ENCODE measurements at regions not wholly inside any gene's neighbourhood (a gene's known extent, or its start where the extent isn't known, plus 50 kb on each side); places are given as distances from the start of the nearest gene placed in this dataset.

GRCh38 chr7:133186060-133186459 lies 66.8 kb upstream of the EXOC4 start:
- no peak for DNase-seq
- 100% methylated on average over 1 of the region's 1 CpG for WGBS (ENCODE audit: insufficient coverage)
- POLR2A ChIA-PET, result no interaction called here
- Histone ChIP-seq H3K36me3 (ENCODE audit: control insufficient read depth in 4 of 4, insufficient read depth in 4 of 4, low read length in 3 of 4) (no peaks in the 10 kb centered on the region), H3K27me3 (replicated peaks in 2 of 5; ENCODE audit: control insufficient read depth in 4 of 5, insufficient read depth in 5 of 5, low read length in 4 of 5) (peaks cover 0 to 2% (median 0%) of the 10 kb centered on the region in 5 experiments), H3K4me3 (ENCODE audit: control insufficient read depth in 1 of 7, extremely low read depth in 1 of 7, insufficient read depth in 4 of 7, low read depth in 2 of 7, low read length in 6 of 7) (no peak overlapping the region), H3K27ac (ENCODE audit: insufficient read depth in 1 of 2, low read depth in 1 of 2, low read length in 2 of 2, poor library complexity in 1 of 2, severe bottlenecking in 2 of 2) (no peak overlapping the region), H3K9me3 (ENCODE audit: control extremely low read depth in 1 of 5, control insufficient read depth in 4 of 5, insufficient read depth in 2 of 5, low read depth in 1 of 5, low read length in 4 of 5) (peaks cover 0 to 2% (median 0%) of the 10 kb centered on the region in 5 experiments), H3K4me1 (ENCODE audit: control extremely low read depth in 1 of 4, control insufficient read depth in 4 of 4, insufficient read depth in 4 of 4, low read length in 3 of 4) (no peaks in the 10 kb centered on the region)
- CTCF ChIA-PET, result no interaction called here

GRCh38 chr7:133190172-133190528 lies 62.7 kb upstream of the EXOC4 start:
- H3K27me3 ChIP-seq (replicated peaks in 2 of 5; ENCODE audit: control insufficient read depth in 4 of 5, insufficient read depth in 5 of 5, low read length in 4 of 5), result peaks cover 0 to 2% (median 0%) of the 10 kb centered on the region in 5 experiments
- DNase-seq, result no peak
- no peaks in the 10 kb centered on the region for H3K4me1 ChIP-seq (ENCODE audit: control extremely low read depth in 1 of 4, control insufficient read depth in 4 of 4, insufficient read depth in 4 of 4, low read length in 3 of 4)
- ChIA-PET CTCF (no interaction called here), POLR2A (interaction anchor here (0.6 kb wide), 1 partner anchor 140 kb away, joined by 3 read pairs; no protein-coding TSS in a partner anchor)
- no peaks in the 10 kb centered on the region for H3K36me3 ChIP-seq (ENCODE audit: control insufficient read depth in 4 of 4, insufficient read depth in 4 of 4, low read length in 3 of 4)
- no peak overlapping the region for H3K4me3 ChIP-seq (ENCODE audit: control insufficient read depth in 1 of 7, extremely low read depth in 1 of 7, insufficient read depth in 4 of 7, low read depth in 2 of 7, low read length in 6 of 7)
- 95% methylated on average over 2 of the region's 2 CpGs for WGBS (ENCODE audit: insufficient coverage)
- H3K27ac ChIP-seq (ENCODE audit: insufficient read depth in 1 of 2, low read depth in 1 of 2, low read length in 2 of 2, poor library complexity in 1 of 2, severe bottlenecking in 2 of 2), result no peak overlapping the region
- peaks cover 0 to 10% (median 6%) of the 10 kb centered on the region in 5 experiments for H3K9me3 ChIP-seq (ENCODE audit: control extremely low read depth in 1 of 5, control insufficient read depth in 4 of 5, insufficient read depth in 2 of 5, low read depth in 1 of 5, low read length in 4 of 5)

- DNase-seq, result no peak
- 100% methylated on average over 1 of the region's 1 CpG for WGBS (ENCODE audit: insufficient coverage)
- POLR2A ChIA-PET, result no interaction called here
- no peak overlapping the region for H3K27ac ChIP-seq (ENCODE audit: insufficient read depth in 1 of 2, low read depth in 1 of 2, low read length in 2 of 2, poor library complexity in 1 of 2, severe bottlenecking in 2 of 2)
- H3K27me3 ChIP-seq (replicated peaks in 2 of 5; ENCODE audit: control insufficient read depth in 4 of 5, insufficient read depth in 5 of 5, low read length in 4 of 5), result peaks cover 0 to 2% (median 0%) of the 10 kb centered on the region in 5 experiments
- CTCF ChIA-PET, result no interaction called here
- no peaks in the 10 kb centered on the region for H3K4me1 ChIP-seq (ENCODE audit: control extremely low read depth in 1 of 4, control insufficient read depth in 4 of 4, insufficient read depth in 4 of 4, low read length in 3 of 4)
- no peaks in the 10 kb centered on the region for H3K36me3 ChIP-seq (ENCODE audit: control insufficient read depth in 4 of 4, insufficient read depth in 4 of 4, low read length in 3 of 4)
- no peak overlapping the region for H3K4me3 ChIP-seq (ENCODE audit: control insufficient read depth in 1 of 7, extremely low read depth in 1 of 7, insufficient read depth in 4 of 7, low read depth in 2 of 7, low read length in 6 of 7)
- H3K9me3 ChIP-seq (ENCODE audit: control extremely low read depth in 1 of 5, control insufficient read depth in 4 of 5, insufficient read depth in 2 of 5, low read depth in 1 of 5, low read length in 4 of 5), result peaks cover 0 to 10% (median 6%) of the 10 kb centered on the region in 5 experiments
Measured at GRCh38 chr7:133190650-133191049, 62.2 kb upstream of the EXOC4 start.

- H3K4me1 ChIP-seq (ENCODE audit: control extremely low read depth in 1 of 4, control insufficient read depth in 4 of 4, insufficient read depth in 4 of 4, low read length in 3 of 4), result no peaks in the 10 kb centered on the region
- peaks cover 0 to 2% (median 0%) of the 10 kb centered on the region in 5 experiments for H3K27me3 ChIP-seq (replicated peaks in 2 of 5; ENCODE audit: control insufficient read depth in 4 of 5, insufficient read depth in 5 of 5, low read length in 4 of 5)
- CTCF ChIA-PET, result no interaction called here
- DNase-seq, result no peak
- peaks cover 0 to 10% (median 6%) of the 10 kb centered on the region in 5 experiments for H3K9me3 ChIP-seq (ENCODE audit: control extremely low read depth in 1 of 5, control insufficient read depth in 4 of 5, insufficient read depth in 2 of 5, low read depth in 1 of 5, low read length in 4 of 5)
- H3K4me3 ChIP-seq (ENCODE audit: control insufficient read depth in 1 of 7, extremely low read depth in 1 of 7, insufficient read depth in 4 of 7, low read depth in 2 of 7, low read length in 6 of 7), result no peak overlapping the region
- POLR2A ChIA-PET, result no interaction called here
- WGBS (ENCODE audit: insufficient coverage), result 100% methylated on average over 1 of the region's 4 CpGs
- no peaks in the 10 kb centered on the region for H3K36me3 ChIP-seq (ENCODE audit: control insufficient read depth in 4 of 4, insufficient read depth in 4 of 4, low read length in 3 of 4)
- H3K27ac ChIP-seq (ENCODE audit: insufficient read depth in 1 of 2, low read depth in 1 of 2, low read length in 2 of 2, poor library complexity in 1 of 2, severe bottlenecking in 2 of 2), result no peak overlapping the region
Measured at GRCh38 chr7:133191787-133192186, 61.1 kb upstream of the EXOC4 start.

GRCh38 chr7:133195868-133196267 lies 57.0 kb upstream of the EXOC4 start:
- no peak overlapping the region for H3K27ac ChIP-seq (ENCODE audit: insufficient read depth in 1 of 2, low read depth in 1 of 2, low read length in 2 of 2, poor library complexity in 1 of 2, severe bottlenecking in 2 of 2)
- DNase-seq, result no peak
- H3K4me1 ChIP-seq (ENCODE audit: control extremely low read depth in 1 of 4, control insufficient read depth in 4 of 4, insufficient read depth in 4 of 4, low read length in 3 of 4), result no peaks in the 10 kb centered on the region
- CTCF ChIA-PET, result no interaction called here
- no CpG with 5 or more reads among the region's 4 CpGs for WGBS (ENCODE audit: insufficient coverage)
- no peak overlapping the region for H3K4me3 ChIP-seq (ENCODE audit: control insufficient read depth in 1 of 7, extremely low read depth in 1 of 7, insufficient read depth in 4 of 7, low read depth in 2 of 7, low read length in 6 of 7)
- H3K36me3 ChIP-seq (ENCODE audit: control insufficient read depth in 4 of 4, insufficient read depth in 4 of 4, low read length in 3 of 4), result no peaks in the 10 kb centered on the region
- H3K9me3 ChIP-seq (ENCODE audit: control extremely low read depth in 1 of 5, control insufficient read depth in 4 of 5, insufficient read depth in 2 of 5, low read depth in 1 of 5, low read length in 4 of 5), result peaks cover 0 to 10% (median 6%) of the 10 kb centered on the region in 5 experiments
- POLR2A ChIA-PET, result no interaction called here
- H3K27me3 ChIP-seq (replicated peaks in 2 of 5; ENCODE audit: control insufficient read depth in 4 of 5, insufficient read depth in 5 of 5, low read length in 4 of 5), result peaks cover 0 to 4% (median 0%) of the 10 kb centered on the region in 5 experiments

- POLR2A ChIA-PET, result no interaction called here
- CTCF ChIA-PET, result interaction anchor here (1.1 kb wide), 1 partner anchor 13 kb away, joined by 3 read pairs; no protein-coding TSS in a partner anchor
- Histone ChIP-seq H3K27ac (ENCODE audit: insufficient read depth in 1 of 2, low read depth in 1 of 2, low read length in 2 of 2, poor library complexity in 1 of 2, severe bottlenecking in 2 of 2) (no peak overlapping the region), H3K36me3 (ENCODE audit: control insufficient read depth in 4 of 4, insufficient read depth in 4 of 4, low read length in 3 of 4) (no peaks in the 10 kb centered on the region), H3K4me3 (ENCODE audit: control insufficient read depth in 1 of 7, extremely low read depth in 1 of 7, insufficient read depth in 4 of 7, low read depth in 2 of 7, low read length in 6 of 7) (no peak overlapping the region), H3K4me1 (ENCODE audit: control extremely low read depth in 1 of 4, control insufficient read depth in 4 of 4, insufficient read depth in 4 of 4, low read length in 3 of 4) (no peaks in the 10 kb centered on the region), H3K27me3 (replicated peaks in 2 of 5; ENCODE audit: control insufficient read depth in 4 of 5, insufficient read depth in 5 of 5, low read length in 4 of 5) (peaks cover 0 to 4% (median 0%) of the 10 kb centered on the region in 5 experiments), H3K9me3 (ENCODE audit: control extremely low read depth in 1 of 5, control insufficient read depth in 4 of 5, insufficient read depth in 2 of 5, low read depth in 1 of 5, low read length in 4 of 5) (peaks cover 0 to 10% (median 6%) of the 10 kb centered on the region in 5 experiments)
- WGBS (ENCODE audit: insufficient coverage), result 71% methylated on average over 11 of the region's 15 CpGs
- DNase-seq, result peak in 1 of 3 donors; percentile 1
Measured at GRCh38 chr7:133196856-133197612, 55.8 kb upstream of the EXOC4 start.

- no peak for DNase-seq
- H3K9me3 ChIP-seq (ENCODE audit: control extremely low read depth in 1 of 5, control insufficient read depth in 4 of 5, insufficient read depth in 2 of 5, low read depth in 1 of 5, low read length in 4 of 5), result peaks cover 0 to 10% (median 6%) of the 10 kb centered on the region in 5 experiments
- H3K4me1 ChIP-seq (ENCODE audit: control extremely low read depth in 1 of 4, control insufficient read depth in 4 of 4, insufficient read depth in 4 of 4, low read length in 3 of 4), result no peaks in the 10 kb centered on the region
- peaks cover 0 to 4% (median 0%) of the 10 kb centered on the region in 5 experiments for H3K27me3 ChIP-seq (replicated peaks in 2 of 5; ENCODE audit: control insufficient read depth in 4 of 5, insufficient read depth in 5 of 5, low read length in 4 of 5)
- no peaks in the 10 kb centered on the region for H3K36me3 ChIP-seq (ENCODE audit: control insufficient read depth in 4 of 4, insufficient read depth in 4 of 4, low read length in 3 of 4)
- H3K4me3 ChIP-seq (ENCODE audit: control insufficient read depth in 1 of 7, extremely low read depth in 1 of 7, insufficient read depth in 4 of 7, low read depth in 2 of 7, low read length in 6 of 7), result no peak overlapping the region
- ChIA-PET POLR2A (no interaction called here), CTCF (interaction anchor here (1.1 kb wide), 1 partner anchor 14 kb away, joined by 3 read pairs; no protein-coding TSS in a partner anchor)
- H3K27ac ChIP-seq (ENCODE audit: insufficient read depth in 1 of 2, low read depth in 1 of 2, low read length in 2 of 2, poor library complexity in 1 of 2, severe bottlenecking in 2 of 2), result no peak overlapping the region
- 75% methylated on average over 2 of the region's 4 CpGs for WGBS (ENCODE audit: insufficient coverage)
Measured at GRCh38 chr7:133197972-133198544, 54.8 kb upstream of the EXOC4 start.
